K562 (cell line): ENCODE measurements at regions not wholly inside any gene's neighbourhood (a gene's known extent, or its start where the extent isn't known, plus 50 kb on each side); places are given as distances from the start of the nearest gene placed in this dataset.
A peak's percentile ranks its signal among the peaks of the same experiment; 100 is the strongest.

ENCODE experiments used
- ATAC-seq: fragments of 200-7000 bp; cut with Tn5 transposase; 3 replicates; pipeline ENCODE4 v1.9.1; 2020; ENCODE audit warnings: moderate library complexity
- BruUV-seq: library from RNA; stranded (reverse); fragments of 400-500 nt; replicated peaks from 2 replicates; lab custom pipeline; 2021; lab: Mats Ljungman, UMichigan
- CTCF ChIA-PET: fragments of 300-600 bp; formaldehyde crosslinking; extraction: SDS; loops from one replicate; lab custom pipeline; 2021; ENCODE audit warnings: low intra/inter-chr PET ratio; lab: Yijun Ruan, JAX
- POLR2A ChIA-PET: fragments of 300-600, 350-650 bp; sonication (Branson Sonifier 250); formaldehyde crosslinking; extraction: SDS; loops from one replicate; lab custom pipeline; 2021; ENCODE audit warnings: antibody characterized with exemption, inconsistent platforms; lab: Yijun Ruan, JAX
- DNase-seq, 4 experiments: peaks; one replicate each; pipeline versions ENCODE4 v3.0.0 to v3.0.0-alpha.2; 2011 to 2018; ENCODE audit warnings: low spot score in 3 of 4, mixed read lengths in 3 of 4; ENCODE audit errors: extremely low read depth in 1 of 4
- FAIRE-seq: peaks from 2 replicates; lab custom pipeline; 2011; peaks lifted over from hg19 to GRCh38; lab: Jason Lieb, UNC
- H2AFZ ChIP-seq: 2 replicates; pipeline ENCODE4 v1.6.0; 2011; ENCODE audit warnings: low read depth, low read length, control low read depth, inconsistent platforms
- H3K27ac ChIP-seq: fragments of 200-600 bp; 3 replicates; pipeline ENCODE4 v1.8.0; 2011; ENCODE audit warnings: low read depth, mild to moderate bottlenecking, control low read depth, inconsistent platforms, low read length, moderate library complexity, mixed read lengths; ENCODE audit errors: extremely low read depth
- H3K27me3 ChIP-seq, 2 experiments: fragments of 300-600 bp in 1 of 2; 2 replicates in 1 of 2; 3 replicates in 1 of 2; pipeline versions ENCODE4 v1.6.0 to v1.8.0; 2011; ENCODE audit warnings: inconsistent platforms in 2 of 2, low read length in 2 of 2, mild to moderate bottlenecking in 1 of 2, mixed read lengths in 1 of 2, moderate library complexity in 1 of 2; ENCODE audit not compliant: control insufficient read depth in 2 of 2, insufficient read depth in 2 of 2
- H3K36me3 ChIP-seq: fragments of 300-600 bp; 3 replicates; pipeline ENCODE4 v1.8.0; 2011; ENCODE audit warnings: mild to moderate bottlenecking, low read length, inconsistent platforms; ENCODE audit not compliant: control insufficient read depth, insufficient read depth
- H3K4me1 ChIP-seq, 2 experiments: fragments of 200-600 bp in 1 of 2; replicated peaks in 1 of 2; 2 replicates in 1 of 2; 3 replicates in 1 of 2; pipeline versions ENCODE4 v1.5.1 to v1.8.0; 2011; ENCODE audit warnings: inconsistent platforms in 2 of 2, low read length in 2 of 2, mild to moderate bottlenecking in 1 of 2, mixed read lengths in 1 of 2, moderate library complexity in 1 of 2; ENCODE audit not compliant: control insufficient read depth in 2 of 2, insufficient read depth in 2 of 2
- H3K4me2 ChIP-seq: 2 replicates; pipeline ENCODE4 v1.6.1; 2011; ENCODE audit warnings: low read length, control low read depth, inconsistent platforms, mixed read lengths; ENCODE audit not compliant: insufficient read depth
- H3K4me3 ChIP-seq: fragments of 200-600 bp; sonication (generic), shearing (Covaris generic); 2 replicates; pipeline ENCODE4 v1.5.1; 2016; ENCODE audit warnings: control low read depth, inconsistent platforms
- H3K79me2 ChIP-seq: fragments of 200-600 bp; 3 replicates; pipeline ENCODE4 v1.8.0; 2011; ENCODE audit warnings: low read length, inconsistent platforms; ENCODE audit not compliant: control insufficient read depth, insufficient read depth
- H3K9ac ChIP-seq, 2 experiments: 2 replicates each; pipeline versions ENCODE4 v1.6.0 to v1.6.1; 2011; ENCODE audit warnings: low read depth in 2 of 2, low read length in 2 of 2, control low read depth in 1 of 2, inconsistent platforms in 1 of 2, mild to moderate bottlenecking in 1 of 2, mixed read lengths in 1 of 2; ENCODE audit not compliant: insufficient read depth in 1 of 2
- H3K9me1 ChIP-seq: one replicate; pipeline ENCODE4 v1.6.0; 2011; ENCODE audit warnings: inconsistent platforms, mild to moderate bottlenecking, low read length, moderate library complexity; ENCODE audit not compliant: control insufficient read depth, insufficient read depth
- H3K9me3 ChIP-seq: replicated peaks from 2 replicates; pipeline ENCODE4 v1.5.1; 2011; ENCODE audit warnings: low read depth, low read length, inconsistent platforms; ENCODE audit not compliant: control insufficient read depth, insufficient read depth
- H4K20me1 ChIP-seq: replicated peaks from 2 replicates; pipeline ENCODE4 v1.6.1; 2011; ENCODE audit warnings: low read length, inconsistent platforms, mixed read lengths; ENCODE audit not compliant: control insufficient read depth, insufficient read depth
- SMAD3 ChIP-seq: fragments of 450-650 bp; formaldehyde crosslinking; conservative IDR thresholded peaks from 2 replicates; pipeline ENCODE4 v1.4.0; 2020; ENCODE audit warnings: mild to moderate bottlenecking
- ZNF282 ChIP-seq: sonication (generic); formaldehyde crosslinking; IDR thresholded peaks from 2 replicates; pipeline ENCODE4 v1.8.1; 2023; ENCODE audit warnings: missing genetic modification reagents
- ZNF316 ChIP-seq: fragments of 450-650 bp; IDR thresholded peaks from 2 replicates; pipeline ENCODE4 v1.6.1; 2016
- WGBS: fragments of 100-300 bp; shearing (Covaris generic); methylation state at CpG from one replicate; pipeline ENCODE4 v1.1.6; 2016; ENCODE audit warnings: low coverage, mixed read lengths; ENCODE audit not compliant: insufficient coverage; ENCODE audit errors: missing lambda C conversion rate; 5-methylcytosine and 5-hydroxymethylcytosine counted together
- in situ Hi-C: fragments of 300-500 bp; cut with MboI; formaldehyde crosslinking; loops from 4 replicates; pipeline ENCODE4 v1.15.0; 2018; ENCODE audit warnings: inconsistent platforms, mixed read lengths
- intact Hi-C: fragments of 100-400 bp; cut with micrococcal nuclease; formaldehyde crosslinking; loops from 2 replicates; pipeline ENCODE4 v1.14.2; 2022
- TF ChIP-seq, protein P1 (sequence below): fragments of 450-650 bp; IDR thresholded peaks from 2 replicates; pipeline ENCODE4 v1.6.1; 2017; ENCODE audit warnings: antibody characterized with exemption, mild to moderate bottlenecking

DNA sequence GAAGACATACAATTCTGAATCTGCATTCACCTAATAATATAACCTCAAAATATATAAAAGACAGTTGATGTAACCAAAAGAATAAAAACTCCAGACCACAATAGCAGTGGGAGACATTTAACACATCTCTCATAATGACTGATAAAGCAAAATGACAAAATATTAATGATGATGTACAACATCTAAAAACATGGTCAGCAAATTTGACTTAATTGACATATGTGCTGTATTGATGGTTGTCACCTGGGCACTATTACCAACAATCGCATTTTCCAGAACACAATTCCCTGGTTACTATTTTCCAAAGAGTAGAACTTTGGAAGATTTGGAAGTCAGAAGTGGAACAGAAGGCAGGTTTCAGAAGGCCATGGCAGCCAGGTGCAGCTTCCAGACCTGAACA lies 899.5 kb upstream of the CELF2 start:
- POLR2A ChIA-PET, result no interaction called here

DNA sequence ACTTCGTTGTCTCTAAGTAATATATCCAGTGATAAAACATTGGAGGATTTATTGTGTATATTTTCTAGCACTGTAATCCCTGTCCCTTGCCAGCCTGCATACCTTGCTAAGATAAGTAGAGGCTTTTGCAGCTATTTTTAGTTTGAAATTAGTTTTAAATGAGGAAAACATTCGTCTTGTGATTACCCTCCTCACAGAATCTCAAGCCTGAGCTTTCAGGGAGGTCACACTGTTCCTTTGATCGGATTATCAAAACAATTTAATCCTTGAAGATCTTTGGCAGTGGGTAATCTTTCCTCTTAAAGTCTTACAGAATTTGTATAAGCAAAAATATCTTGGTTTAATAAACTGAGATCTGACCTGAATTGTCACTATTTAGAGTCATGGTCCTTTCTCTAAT lies 897.0 kb upstream of the CELF2 start:
- FAIRE-seq (no peak), DNase-seq (no peak), ATAC-seq (no peak)
- H3K27ac ChIP-seq, result no peak overlapping the region
- H3K36me3 ChIP-seq, result no peaks in the 10 kb centered on the region
- TF ChIP-seq, protein P1, sequence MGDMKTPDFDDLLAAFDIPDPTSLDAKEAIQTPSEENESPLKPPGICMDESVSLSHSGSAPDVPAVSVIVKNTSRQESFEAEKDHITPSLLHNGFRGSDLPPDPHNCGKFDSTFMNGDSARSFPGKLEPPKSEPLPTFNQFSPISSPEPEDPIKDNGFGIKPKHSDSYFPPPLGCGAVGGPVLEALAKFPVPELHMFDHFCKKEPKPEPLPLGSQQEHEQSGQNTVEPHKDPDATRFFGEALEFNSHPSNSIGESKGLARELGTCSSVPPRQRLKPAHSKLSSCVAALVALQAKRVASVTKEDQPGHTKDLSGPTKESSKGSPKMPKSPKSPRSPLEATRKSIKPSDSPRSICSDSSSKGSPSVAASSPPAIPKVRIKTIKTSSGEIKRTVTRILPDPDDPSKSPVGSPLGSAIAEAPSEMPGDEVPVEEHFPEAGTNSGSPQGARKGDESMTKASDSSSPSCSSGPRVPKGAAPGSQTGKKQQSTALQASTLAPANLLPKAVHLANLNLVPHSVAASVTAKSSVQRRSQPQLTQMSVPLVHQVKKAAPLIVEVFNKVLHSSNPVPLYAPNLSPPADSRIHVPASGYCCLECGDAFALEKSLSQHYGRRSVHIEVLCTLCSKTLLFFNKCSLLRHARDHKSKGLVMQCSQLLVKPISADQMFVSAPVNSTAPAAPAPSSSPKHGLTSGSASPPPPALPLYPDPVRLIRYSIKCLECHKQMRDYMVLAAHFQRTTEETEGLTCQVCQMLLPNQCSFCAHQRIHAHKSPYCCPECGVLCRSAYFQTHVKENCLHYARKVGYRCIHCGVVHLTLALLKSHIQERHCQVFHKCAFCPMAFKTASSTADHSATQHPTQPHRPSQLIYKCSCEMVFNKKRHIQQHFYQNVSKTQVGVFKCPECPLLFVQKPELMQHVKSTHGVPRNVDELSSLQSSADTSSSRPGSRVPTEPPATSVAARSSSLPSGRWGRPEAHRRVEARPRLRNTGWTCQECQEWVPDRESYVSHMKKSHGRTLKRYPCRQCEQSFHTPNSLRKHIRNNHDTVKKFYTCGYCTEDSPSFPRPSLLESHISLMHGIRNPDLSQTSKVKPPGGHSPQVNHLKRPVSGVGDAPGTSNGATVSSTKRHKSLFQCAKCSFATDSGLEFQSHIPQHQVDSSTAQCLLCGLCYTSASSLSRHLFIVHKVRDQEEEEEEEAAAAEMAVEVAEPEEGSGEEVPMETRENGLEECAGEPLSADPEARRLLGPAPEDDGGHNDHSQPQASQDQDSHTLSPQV, result no peak
- 2% methylated on average over 3 of the region's 3 CpGs for WGBS
- H3K9me3 ChIP-seq, result no peaks in the 10 kb centered on the region
- H4K20me1 ChIP-seq, result no peaks in the 10 kb centered on the region
- H3K27me3 ChIP-seq, result no peaks in the 10 kb centered on the region
- intact Hi-C loops (no loop called here), in situ Hi-C loops (no loop called here)
- H3K4me3 ChIP-seq, result no peak overlapping the region
- H3K9me1 ChIP-seq, result no peaks in the 10 kb centered on the region
- no peak overlapping the region for H3K4me2 ChIP-seq
- POLR2A ChIA-PET, result no interaction called here
- H3K79me2 ChIP-seq, result no peaks in the 10 kb centered on the region
- H2AFZ ChIP-seq, result no peak overlapping the region
- H3K4me1 ChIP-seq, result no peaks in the 10 kb centered on the region
- CTCF ChIA-PET, result no interaction called here
- no peak overlapping the region for H3K9ac ChIP-seq
- no TSS peak for BruUV-seq

More for the DNA sequence above, 899.5 kb upstream of the CELF2 start:
- CTCF ChIA-PET, result no interaction called here
- no peaks in the 10 kb centered on the region for H3K27me3 ChIP-seq
- H3K27ac ChIP-seq, result no peak overlapping the region
- no peak overlapping the region for H2AFZ ChIP-seq
- no peak for ATAC-seq
- TF ChIP-seq ZNF282 (CRISPR knock-in tag) (no peak), ZNF316 (peak; percentile 36; the same call in 1 of the 2 replicates), SMAD3 (CRISPR knock-in tag) (no peak)
- TF ChIP-seq, all 486 proteins: peak for 1
- Histone ChIP-seq H3K4me2 (no peak overlapping the region), H3K9me1 (no peaks in the 10 kb centered on the region), H4K20me1 (no peaks in the 10 kb centered on the region), H3K4me1 (no peaks in the 10 kb centered on the region), H3K4me3 (no peak overlapping the region), H3K79me2 (no peaks in the 10 kb centered on the region), H3K9me3 (no peaks in the 10 kb centered on the region), H3K9ac (no peak overlapping the region), H3K36me3 (no peaks in the 10 kb centered on the region)
- 0% methylated on average over 1 of the region's 1 CpG for WGBS
- FAIRE-seq, result no peak
- in situ Hi-C loops (no loop called here), intact Hi-C loops (no loop called here)
- no peak for DNase-seq
- BruUV-seq, result no TSS peak
